Body of pancreas (tissue), 4 donors: ENCODE measurements at regions not wholly inside any gene's neighbourhood (a gene's known extent, or its start where the extent isn't known, plus 50 kb on each side); places are given as distances from the start of the nearest gene placed in this dataset.

Experiments used
- POLR2A ChIP-seq, 3 donors: fragments of 450-650 bp; IDR thresholded peaks; one replicate each; pipeline ENCODE4 v1.6.1; 2016; ENCODE audit warnings: antibody characterized with exemption in 3 of 3, mild to moderate bottlenecking in 2 of 3
- TF ChIP-seq, protein P1 (sequence below), 7 experiments: fragments of 450-650 bp in 4 of 7; fragments of 200-600 bp in 3 of 7; sonication (generic) in 3 of 7; IDR thresholded peaks; one replicate each; pipeline ENCODE4 v1.5.1; 2016 to 2019; ENCODE audit warnings: antibody characterized with exemption in 7 of 7

DNA sequence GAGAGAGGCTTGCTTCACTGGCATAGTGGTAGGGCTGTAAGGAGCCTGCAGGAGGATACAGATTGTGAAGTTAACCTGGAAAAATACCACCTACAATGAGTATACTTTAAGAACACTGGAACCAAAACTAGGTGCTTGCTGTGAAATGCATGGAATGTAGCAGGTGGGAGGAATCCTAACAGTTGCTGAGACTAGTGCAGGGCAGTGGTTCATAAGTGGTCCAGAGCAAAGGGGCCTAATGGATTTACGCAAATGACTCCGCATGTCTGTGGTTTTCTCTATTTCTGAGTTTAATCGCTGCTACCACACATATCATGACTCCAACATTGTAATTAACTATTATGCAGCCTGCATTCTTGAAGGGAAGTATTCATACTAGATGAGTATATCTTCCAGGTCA, 218.4 kb downstream of the CHRM2 start:
- TF ChIP-seq POLR2A (IDR thresholded peaks at IDR 0.05), result no peak
- TF ChIP-seq, protein P1, sequence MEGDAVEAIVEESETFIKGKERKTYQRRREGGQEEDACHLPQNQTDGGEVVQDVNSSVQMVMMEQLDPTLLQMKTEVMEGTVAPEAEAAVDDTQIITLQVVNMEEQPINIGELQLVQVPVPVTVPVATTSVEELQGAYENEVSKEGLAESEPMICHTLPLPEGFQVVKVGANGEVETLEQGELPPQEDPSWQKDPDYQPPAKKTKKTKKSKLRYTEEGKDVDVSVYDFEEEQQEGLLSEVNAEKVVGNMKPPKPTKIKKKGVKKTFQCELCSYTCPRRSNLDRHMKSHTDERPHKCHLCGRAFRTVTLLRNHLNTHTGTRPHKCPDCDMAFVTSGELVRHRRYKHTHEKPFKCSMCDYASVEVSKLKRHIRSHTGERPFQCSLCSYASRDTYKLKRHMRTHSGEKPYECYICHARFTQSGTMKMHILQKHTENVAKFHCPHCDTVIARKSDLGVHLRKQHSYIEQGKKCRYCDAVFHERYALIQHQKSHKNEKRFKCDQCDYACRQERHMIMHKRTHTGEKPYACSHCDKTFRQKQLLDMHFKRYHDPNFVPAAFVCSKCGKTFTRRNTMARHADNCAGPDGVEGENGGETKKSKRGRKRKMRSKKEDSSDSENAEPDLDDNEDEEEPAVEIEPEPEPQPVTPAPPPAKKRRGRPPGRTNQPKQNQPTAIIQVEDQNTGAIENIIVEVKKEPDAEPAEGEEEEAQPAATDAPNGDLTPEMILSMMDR (IDR thresholded peaks at IDR 0.05), result no peak
